HEK293 (cell line): ENCODE measurements at regions not wholly inside any gene's neighbourhood (a gene's known extent, or its start where the extent isn't known, plus 50 kb on each side); places are given as distances from the start of the nearest gene placed in this dataset.

Source experiments
- CTCF ChIA-PET: fragments of 350-600 bp; formaldehyde crosslinking; extraction: SDS; loops from one replicate; lab custom pipeline; 2021; ENCODE audit warnings: antibody characterized with exemption; lab: Yijun Ruan, JAX
- POLR2A ChIA-PET: fragments of 300-600 bp; formaldehyde crosslinking; extraction: SDS; loops from one replicate; lab custom pipeline; 2020; ENCODE audit warnings: antibody characterized with exemption, inconsistent platforms; lab: Yijun Ruan, JAX
- H3K27ac ChIP-seq: fragments of 200-500 bp; sonication (Bioruptor generic); 2 replicates; pipeline ENCODE4 v1.5.1; 2014; ENCODE audit warnings: low read depth, low read length, control low read depth, inconsistent platforms; ENCODE audit errors: extremely low read depth
- H3K36me3 ChIP-seq, 2 experiments: fragments of 200-500 bp in 1 of 2; sonication (Bioruptor generic) in 1 of 2; 1 replicate in 1 of 2; 2 replicates in 1 of 2; pipeline ENCODE4 v1.5.1; 2014 to 2017; ENCODE audit warnings: inconsistent platforms in 2 of 2, low read length in 2 of 2; ENCODE audit not compliant: control insufficient read depth in 2 of 2, insufficient read depth in 1 of 2
- H3K4me1 ChIP-seq: fragments of 200-500 bp; sonication (Bioruptor generic); 2 replicates; pipeline ENCODE4 v1.5.1; 2014; ENCODE audit warnings: mild to moderate bottlenecking, low read length, inconsistent platforms; ENCODE audit not compliant: control insufficient read depth, insufficient read depth
- H3K4me3 ChIP-seq: 2 replicates; pipeline ENCODE4 v1.5.1; 2011; ENCODE audit warnings: low read depth, mild to moderate bottlenecking, control low read depth, low read length, moderate library complexity
- H3K9me3 ChIP-seq: fragments of 200-500 bp; sonication (Bioruptor generic); 2 replicates; pipeline ENCODE4 v1.5.1; 2014; ENCODE audit warnings: low read depth, low read length, inconsistent platforms; ENCODE audit not compliant: control insufficient read depth, insufficient read depth
- HOXD13 ChIP-seq: sonication (generic); formaldehyde crosslinking; IDR thresholded peaks from 2 replicates; pipeline ENCODE4 v1.8.0; 2022; ENCODE audit warnings: missing genetic modification reagents, borderline replicate concordance
- KLF7 ChIP-seq: fragments of 450-650 bp; formaldehyde crosslinking; IDR thresholded peaks from 2 replicates; pipeline ENCODE4 v1.5.1; 2016; ENCODE audit warnings: missing biosample characterization, missing genetic modification characterization, borderline replicate concordance
- KLF8 ChIP-seq: fragments of 450-650 bp; formaldehyde crosslinking; IDR thresholded peaks from 2 replicates; pipeline ENCODE4 v1.5.1; 2016; ENCODE audit warnings: missing biosample characterization, missing genetic modification characterization
- SCRT2 ChIP-seq: fragments of 450-650 bp; formaldehyde crosslinking; IDR thresholded peaks from 2 replicates; pipeline ENCODE4 v1.5.1; 2016; ENCODE audit warnings: missing biosample characterization, missing genetic modification characterization
- SETDB1 ChIP-seq: IDR thresholded peaks from one replicate; pipeline ENCODE4 v1.6.1; 2017; ENCODE audit warnings: mild to moderate bottlenecking, low read length, moderate library complexity, mixed read lengths; ENCODE audit not compliant: insufficient read length
- ZFP37 ChIP-seq: fragments of 450-650 bp; formaldehyde crosslinking; IDR thresholded peaks from 2 replicates; pipeline ENCODE4 v1.5.1; 2016; ENCODE audit warnings: missing biosample characterization, missing genetic modification characterization
- ZNF174 ChIP-seq: fragments of 450-650 bp; formaldehyde crosslinking; IDR thresholded peaks from 2 replicates; pipeline ENCODE4 v1.5.0; 2017; ENCODE audit warnings: missing biosample characterization, mild to moderate bottlenecking, missing genetic modification characterization
- ZNF248 ChIP-seq: fragments of 450-650 bp; formaldehyde crosslinking; IDR thresholded peaks from 2 replicates; pipeline ENCODE4 v1.5.1; 2017; ENCODE audit warnings: missing biosample characterization, missing genetic modification characterization
- ZNF391 ChIP-seq: fragments of 450-650 bp; formaldehyde crosslinking; IDR thresholded peaks from 2 replicates; pipeline ENCODE4 v1.5.1; 2016; ENCODE audit warnings: low read depth, missing biosample characterization, missing genetic modification characterization, borderline replicate concordance
- ZNF404 ChIP-seq: fragments of 450-650 bp; formaldehyde crosslinking; IDR thresholded peaks from 2 replicates; pipeline ENCODE4 v1.5.1; 2017; ENCODE audit warnings: missing biosample characterization, missing genetic modification characterization
- ZNF423 ChIP-seq: fragments of 450-650 bp; formaldehyde crosslinking; IDR thresholded peaks from 2 replicates; pipeline ENCODE4 v1.5.1; 2016; ENCODE audit warnings: missing biosample characterization, missing genetic modification characterization
- ZNF529 ChIP-seq: fragments of 450-650 bp; formaldehyde crosslinking; IDR thresholded peaks from 2 replicates; pipeline ENCODE4 v1.5.1; 2017; ENCODE audit warnings: missing genetic modification characterization, missing biosample characterization; ENCODE audit not compliant: insufficient replicate concordance
- ZNF654 ChIP-seq: fragments of 450-650 bp; formaldehyde crosslinking; IDR thresholded peaks from 2 replicates; pipeline ENCODE4 v1.5.1; 2016; ENCODE audit warnings: low read depth, missing biosample characterization, missing genetic modification characterization
- ZNF785 ChIP-seq: fragments of 450-650 bp; formaldehyde crosslinking; IDR thresholded peaks from 2 replicates; pipeline ENCODE4 v1.5.1; 2016; ENCODE audit warnings: missing biosample characterization, missing genetic modification characterization
- ZNF830 ChIP-seq: fragments of 450-650 bp; IDR thresholded peaks from 2 replicates; pipeline ENCODE4 v1.5.0; 2018; ENCODE audit warnings: missing biosample characterization, missing genetic modification characterization, low read depth, mild to moderate bottlenecking, moderate library complexity
- TF ChIP-seq, protein P1 (sequence below): fragments of 450-650 bp; formaldehyde crosslinking; IDR thresholded peaks from 2 replicates; pipeline ENCODE4 v1.5.1; 2016; ENCODE audit warnings: missing biosample characterization, missing genetic modification characterization
- TF ChIP-seq, protein P2 (sequence below): fragments of 450-650 bp; formaldehyde crosslinking; IDR thresholded peaks from 2 replicates; pipeline ENCODE4 v1.5.1; 2016; ENCODE audit warnings: missing biosample characterization, missing genetic modification characterization
- TF ChIP-seq, protein P3 (sequence below): fragments of 450-650 bp; formaldehyde crosslinking; IDR thresholded peaks from 2 replicates; pipeline ENCODE4 v1.5.1; 2016; ENCODE audit warnings: missing biosample characterization, missing genetic modification characterization
- TF ChIP-seq, protein P4 (sequence below): fragments of 450-650 bp; formaldehyde crosslinking; IDR thresholded peaks from 2 replicates; pipeline ENCODE4 v1.5.1; 2016; ENCODE audit warnings: missing biosample characterization, missing genetic modification characterization
- TF ChIP-seq, protein P5 (sequence below): fragments of 450-650 bp; formaldehyde crosslinking; IDR thresholded peaks from 2 replicates; pipeline ENCODE4 v1.5.1; 2016; ENCODE audit warnings: missing biosample characterization, missing genetic modification characterization

DNA sequence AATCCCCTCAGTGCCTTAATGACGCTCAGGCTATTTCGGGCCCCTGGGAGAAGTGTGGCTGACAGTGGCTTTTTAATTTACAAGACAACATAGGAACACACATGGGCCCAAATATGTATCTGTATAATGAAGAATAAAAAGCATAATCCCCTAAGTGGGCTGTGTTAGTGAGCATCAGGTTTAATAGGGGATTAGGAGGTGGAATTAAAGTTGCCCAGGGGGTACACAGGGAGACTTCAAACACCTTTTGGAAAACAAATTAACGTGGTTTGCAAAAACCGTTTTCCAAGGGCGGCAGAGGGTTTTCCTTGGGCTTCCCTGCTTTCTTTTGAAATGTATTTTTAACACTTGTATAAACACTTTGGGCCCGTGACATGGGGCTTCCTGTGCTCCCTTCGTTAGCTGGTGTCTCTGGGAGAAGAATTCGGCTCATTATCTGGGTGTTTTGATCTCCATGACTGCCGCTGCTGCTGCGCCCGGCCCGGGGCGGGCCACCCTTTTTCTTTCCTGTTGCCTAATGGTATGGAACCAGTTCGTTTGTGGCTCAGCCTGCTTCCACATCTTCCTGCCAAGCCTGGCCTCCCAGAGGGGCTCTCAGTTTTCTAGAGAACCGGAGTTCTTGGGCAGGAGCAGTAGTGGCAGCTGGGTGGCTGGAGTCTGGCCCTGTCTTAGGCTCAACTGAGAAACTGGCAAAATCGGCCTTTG is 173.0 kb downstream of the MACROH2A1 start:
- POLR2A ChIA-PET = no interaction called here
- no peak overlapping the region for H3K4me3 ChIP-seq
- no peaks in the 10 kb centered on the region for H3K36me3 ChIP-seq
- H3K9me3 ChIP-seq = no peaks in the 10 kb centered on the region
- no peak overlapping the region for H3K27ac ChIP-seq
- TF ChIP-seq, protein P1, sequence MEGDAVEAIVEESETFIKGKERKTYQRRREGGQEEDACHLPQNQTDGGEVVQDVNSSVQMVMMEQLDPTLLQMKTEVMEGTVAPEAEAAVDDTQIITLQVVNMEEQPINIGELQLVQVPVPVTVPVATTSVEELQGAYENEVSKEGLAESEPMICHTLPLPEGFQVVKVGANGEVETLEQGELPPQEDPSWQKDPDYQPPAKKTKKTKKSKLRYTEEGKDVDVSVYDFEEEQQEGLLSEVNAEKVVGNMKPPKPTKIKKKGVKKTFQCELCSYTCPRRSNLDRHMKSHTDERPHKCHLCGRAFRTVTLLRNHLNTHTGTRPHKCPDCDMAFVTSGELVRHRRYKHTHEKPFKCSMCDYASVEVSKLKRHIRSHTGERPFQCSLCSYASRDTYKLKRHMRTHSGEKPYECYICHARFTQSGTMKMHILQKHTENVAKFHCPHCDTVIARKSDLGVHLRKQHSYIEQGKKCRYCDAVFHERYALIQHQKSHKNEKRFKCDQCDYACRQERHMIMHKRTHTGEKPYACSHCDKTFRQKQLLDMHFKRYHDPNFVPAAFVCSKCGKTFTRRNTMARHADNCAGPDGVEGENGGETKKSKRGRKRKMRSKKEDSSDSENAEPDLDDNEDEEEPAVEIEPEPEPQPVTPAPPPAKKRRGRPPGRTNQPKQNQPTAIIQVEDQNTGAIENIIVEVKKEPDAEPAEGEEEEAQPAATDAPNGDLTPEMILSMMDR = no peak
- TF ChIP-seq ZFP37 = no peak
- no peak for TF ChIP-seq ZNF830 (tag by site-specific recombination)
- TF ChIP-seq, protein P2, sequence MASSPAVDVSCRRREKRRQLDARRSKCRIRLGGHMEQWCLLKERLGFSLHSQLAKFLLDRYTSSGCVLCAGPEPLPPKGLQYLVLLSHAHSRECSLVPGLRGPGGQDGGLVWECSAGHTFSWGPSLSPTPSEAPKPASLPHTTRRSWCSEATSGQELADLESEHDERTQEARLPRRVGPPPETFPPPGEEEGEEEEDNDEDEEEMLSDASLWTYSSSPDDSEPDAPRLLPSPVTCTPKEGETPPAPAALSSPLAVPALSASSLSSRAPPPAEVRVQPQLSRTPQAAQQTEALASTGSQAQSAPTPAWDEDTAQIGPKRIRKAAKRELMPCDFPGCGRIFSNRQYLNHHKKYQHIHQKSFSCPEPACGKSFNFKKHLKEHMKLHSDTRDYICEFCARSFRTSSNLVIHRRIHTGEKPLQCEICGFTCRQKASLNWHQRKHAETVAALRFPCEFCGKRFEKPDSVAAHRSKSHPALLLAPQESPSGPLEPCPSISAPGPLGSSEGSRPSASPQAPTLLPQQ (tag by site-specific recombination) = no peak
- TF ChIP-seq, protein P3, sequence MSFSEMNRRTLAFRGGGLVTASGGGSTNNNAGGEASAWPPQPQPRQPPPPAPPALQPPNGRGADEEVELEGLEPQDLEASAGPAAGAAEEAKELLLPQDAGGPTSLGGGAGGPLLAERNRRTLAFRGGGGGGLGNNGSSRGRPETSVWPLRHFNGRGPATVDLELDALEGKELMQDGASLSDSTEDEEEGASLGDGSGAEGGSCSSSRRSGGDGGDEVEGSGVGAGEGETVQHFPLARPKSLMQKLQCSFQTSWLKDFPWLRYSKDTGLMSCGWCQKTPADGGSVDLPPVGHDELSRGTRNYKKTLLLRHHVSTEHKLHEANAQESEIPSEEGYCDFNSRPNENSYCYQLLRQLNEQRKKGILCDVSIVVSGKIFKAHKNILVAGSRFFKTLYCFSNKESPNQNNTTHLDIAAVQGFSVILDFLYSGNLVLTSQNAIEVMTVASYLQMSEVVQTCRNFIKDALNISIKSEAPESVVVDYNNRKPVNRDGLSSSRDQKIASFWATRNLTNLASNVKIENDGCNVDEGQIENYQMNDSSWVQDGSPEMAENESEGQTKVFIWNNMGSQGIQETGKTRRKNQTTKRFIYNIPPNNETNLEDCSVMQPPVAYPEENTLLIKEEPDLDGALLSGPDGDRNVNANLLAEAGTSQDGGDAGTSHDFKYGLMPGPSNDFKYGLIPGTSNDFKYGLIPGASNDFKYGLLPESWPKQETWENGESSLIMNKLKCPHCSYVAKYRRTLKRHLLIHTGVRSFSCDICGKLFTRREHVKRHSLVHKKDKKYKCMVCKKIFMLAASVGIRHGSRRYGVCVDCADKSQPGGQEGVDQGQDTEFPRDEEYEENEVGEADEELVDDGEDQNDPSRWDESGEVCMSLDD (tag by site-specific recombination) = no peak
- TF ChIP-seq, all 188 proteins: peak for 0
- CTCF ChIA-PET = no interaction called here
- H3K4me1 ChIP-seq = no peaks in the 10 kb centered on the region

DNA sequence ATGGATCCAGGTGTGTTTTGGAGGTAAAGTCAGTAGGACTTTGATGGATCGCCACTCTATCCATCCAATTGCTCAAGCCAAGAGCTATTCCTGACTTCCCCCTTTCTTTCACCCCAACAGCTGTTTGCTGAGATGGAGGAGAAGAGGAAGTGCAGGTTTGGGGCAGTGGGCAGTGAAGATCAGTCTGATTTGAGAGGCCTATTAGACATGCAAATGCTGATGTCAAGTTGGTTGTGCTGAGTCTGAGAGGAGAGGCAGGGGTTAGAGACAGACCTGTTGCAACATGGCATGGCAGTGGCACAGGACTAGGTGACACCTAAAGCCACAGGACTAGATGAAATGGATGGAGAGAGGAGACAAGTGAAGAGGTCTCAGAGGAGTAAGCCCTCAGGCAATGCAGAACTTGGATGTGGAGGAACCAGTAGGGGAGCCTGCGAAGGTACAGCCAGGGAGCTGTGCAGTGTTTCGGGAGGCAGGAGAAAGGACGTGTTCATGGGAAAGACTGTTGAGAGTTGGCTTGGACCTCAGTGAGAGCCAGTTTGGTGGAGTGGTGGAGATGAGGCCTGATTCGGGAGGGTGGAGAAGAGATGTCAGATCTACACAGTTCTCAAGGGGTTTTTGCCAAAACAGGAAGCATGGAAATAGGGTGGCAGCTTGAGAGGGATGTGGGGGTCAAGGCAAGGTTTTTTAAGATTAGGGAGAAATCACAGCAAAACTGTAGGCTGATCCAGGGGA is 175.0 kb downstream of the MACROH2A1 start:
- no peaks in the 10 kb centered on the region for H3K36me3 ChIP-seq
- H3K4me1 ChIP-seq = no peaks in the 10 kb centered on the region
- no peak overlapping the region for H3K4me3 ChIP-seq
- no peak for TF ChIP-seq ZNF174 (tag by site-specific recombination)
- TF ChIP-seq SCRT2 (tag by site-specific recombination) = peak; percentile 71
- TF ChIP-seq, all 188 proteins: peak for 1
- POLR2A ChIA-PET = no interaction called here
- CTCF ChIA-PET = no interaction called here
- Histone ChIP-seq H3K9me3 (no peaks in the 10 kb centered on the region), H3K27ac (no peak overlapping the region)

DNA sequence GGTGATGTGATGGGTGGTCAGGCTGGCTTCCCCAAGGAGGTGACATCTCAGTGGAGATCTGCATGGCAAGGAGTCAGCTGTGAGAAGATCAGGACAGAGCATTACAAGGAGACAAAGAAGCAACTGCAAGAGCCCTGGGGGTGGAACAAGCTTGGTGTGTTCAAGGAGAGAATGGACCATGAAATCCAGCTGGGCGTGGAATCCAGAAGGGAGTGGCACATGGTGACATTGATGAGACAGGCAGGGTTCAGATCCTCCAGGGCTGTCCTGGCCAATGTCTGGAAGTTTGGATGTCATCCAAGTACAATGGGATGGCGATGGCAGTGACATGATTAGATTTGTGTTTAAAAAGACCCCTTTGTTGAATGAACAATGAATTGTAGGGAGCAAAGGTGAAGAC is 175.6 kb downstream of the MACROH2A1 start:
- ChIA-PET CTCF (no interaction called here), POLR2A (no interaction called here)
- H3K9me3 ChIP-seq = no peaks in the 10 kb centered on the region
- H3K4me3 ChIP-seq = no peak overlapping the region
- no peaks in the 10 kb centered on the region for H3K4me1 ChIP-seq
- H3K27ac ChIP-seq = no peak overlapping the region
- H3K36me3 ChIP-seq = no peaks in the 10 kb centered on the region
- TF ChIP-seq HOXD13 (CRISPR knock-in tag) (no peak), KLF7 (tag by site-specific recombination) (no peak), ZNF654 (no peak), ZNF248 (tag by site-specific recombination) (no peak), ZNF404 (tag by site-specific recombination) (no peak), ZNF529 (tag by site-specific recombination) (no peak), ZNF391 (no peak), KLF8 (tag by site-specific recombination) (no peak), SETDB1 (no peak), ZNF785 (no peak), ZNF423 (tag by site-specific recombination) (no peak)
- TF ChIP-seq, protein P4, sequence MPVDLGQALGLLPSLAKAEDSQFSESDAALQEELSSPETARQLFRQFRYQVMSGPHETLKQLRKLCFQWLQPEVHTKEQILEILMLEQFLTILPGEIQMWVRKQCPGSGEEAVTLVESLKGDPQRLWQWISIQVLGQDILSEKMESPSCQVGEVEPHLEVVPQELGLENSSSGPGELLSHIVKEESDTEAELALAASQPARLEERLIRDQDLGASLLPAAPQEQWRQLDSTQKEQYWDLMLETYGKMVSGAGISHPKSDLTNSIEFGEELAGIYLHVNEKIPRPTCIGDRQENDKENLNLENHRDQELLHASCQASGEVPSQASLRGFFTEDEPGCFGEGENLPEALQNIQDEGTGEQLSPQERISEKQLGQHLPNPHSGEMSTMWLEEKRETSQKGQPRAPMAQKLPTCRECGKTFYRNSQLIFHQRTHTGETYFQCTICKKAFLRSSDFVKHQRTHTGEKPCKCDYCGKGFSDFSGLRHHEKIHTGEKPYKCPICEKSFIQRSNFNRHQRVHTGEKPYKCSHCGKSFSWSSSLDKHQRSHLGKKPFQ (tag by site-specific recombination) = no peak
- TF ChIP-seq, protein P5, sequence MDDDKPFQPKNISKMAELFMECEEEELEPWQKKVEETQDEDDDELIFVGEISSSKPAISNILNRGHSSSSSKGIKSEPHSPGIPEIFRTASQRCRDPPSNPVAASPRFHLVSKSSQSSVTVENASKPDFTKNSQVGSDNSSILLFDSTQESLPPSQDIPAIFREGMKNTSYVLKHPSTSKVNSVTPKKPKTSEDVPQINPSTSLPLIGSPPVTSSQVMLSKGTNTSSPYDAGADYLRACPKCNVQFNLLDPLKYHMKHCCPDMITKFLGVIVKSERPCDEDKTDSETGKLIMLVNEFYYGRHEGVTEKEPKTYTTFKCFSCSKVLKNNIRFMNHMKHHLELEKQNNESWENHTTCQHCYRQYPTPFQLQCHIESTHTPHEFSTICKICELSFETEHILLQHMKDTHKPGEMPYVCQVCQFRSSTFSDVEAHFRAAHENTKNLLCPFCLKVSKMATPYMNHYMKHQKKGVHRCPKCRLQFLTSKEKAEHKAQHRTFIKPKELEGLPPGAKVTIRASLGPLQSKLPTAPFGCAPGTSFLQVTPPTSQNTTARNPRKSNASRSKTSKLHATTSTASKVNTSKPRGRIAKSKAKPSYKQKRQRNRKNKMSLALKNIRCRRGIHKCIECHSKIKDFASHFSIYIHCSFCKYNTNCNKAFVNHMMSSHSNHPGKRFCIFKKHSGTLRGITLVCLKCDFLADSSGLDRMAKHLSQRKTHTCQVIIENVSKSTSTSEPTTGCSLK (tag by site-specific recombination) = no peak
